ENCODE measurements at regions not wholly inside any gene's neighbourhood (a gene's known extent, or its start where the extent isn't known, plus 50 kb on each side); places are given as distances from the start of the nearest gene placed in this dataset.

- no peak overlapping the region for H3K4me3 ChIP-seq (ENCODE audit: severe bottlenecking)
- no peak overlapping the region for H3K27ac ChIP-seq (ENCODE audit: poor library complexity, severe bottlenecking)
- ATAC-seq (ENCODE audit: low read depth) (no peak), DNase-seq (ENCODE audit: low spot score) (no peak)
- no peak for TF ChIP-seq CTCF (IDR thresholded peaks at IDR 0.05; ENCODE audit: poor library complexity, severe bottlenecking)
- H3K4me1 ChIP-seq (ENCODE audit: insufficient read depth, poor library complexity, severe bottlenecking), result peaks cover 24% of the 10 kb centered on the region
- no peaks in the 10 kb centered on the region for H3K36me3 ChIP-seq (ENCODE audit: low read depth)
- no peaks in the 10 kb centered on the region for H3K27me3 ChIP-seq (ENCODE audit: insufficient read depth, poor library complexity, severe bottlenecking)
- H3K9me3 ChIP-seq (ENCODE audit: severe bottlenecking), result no peaks in the 10 kb centered on the region
Observed at GRCh38 chr2:146576339-146577111, 1268.3 kb upstream of the ACVR2A start.

- ATAC-seq (ENCODE audit: low read depth), result peak; percentile 59; the same call in 2 of the 3 replicates
- H3K4me1 ChIP-seq (ENCODE audit: insufficient read depth, poor library complexity, severe bottlenecking), result peaks cover 8% of the 10 kb centered on the region
- no peak overlapping the region for H3K27ac ChIP-seq (ENCODE audit: poor library complexity, severe bottlenecking)
- no peaks in the 10 kb centered on the region for H3K9me3 ChIP-seq (ENCODE audit: severe bottlenecking)
- no peak overlapping the region for H3K4me3 ChIP-seq (ENCODE audit: severe bottlenecking)
- DNase-seq (ENCODE audit: low spot score), result no peak
- TF ChIP-seq CTCF (IDR thresholded peaks at IDR 0.05; ENCODE audit: poor library complexity, severe bottlenecking), result no peak
- no peaks in the 10 kb centered on the region for H3K27me3 ChIP-seq (ENCODE audit: insufficient read depth, poor library complexity, severe bottlenecking)
- no peaks in the 10 kb centered on the region for H3K36me3 ChIP-seq (ENCODE audit: low read depth)
Observed at GRCh38 chr2:146572598-146572997, 1272.2 kb upstream of the ACVR2A start.

- ATAC-seq (ENCODE audit: low read depth), result no peak
Observed at GRCh38 chr2:146561996-146562395, 1282.8 kb upstream of the ACVR2A start.

GRCh38 chr2:146547236-146547635 lies 1297.6 kb upstream of the ACVR2A start:
- Histone ChIP-seq H3K4me3 (ENCODE audit: severe bottlenecking) (no peak overlapping the region), H3K9me3 (ENCODE audit: severe bottlenecking) (no peaks in the 10 kb centered on the region), H3K27ac (ENCODE audit: poor library complexity, severe bottlenecking) (no peak overlapping the region), H3K36me3 (ENCODE audit: low read depth) (no peaks in the 10 kb centered on the region), H3K27me3 (ENCODE audit: insufficient read depth, poor library complexity, severe bottlenecking) (no peaks in the 10 kb centered on the region), H3K4me1 (ENCODE audit: insufficient read depth, poor library complexity, severe bottlenecking) (no peaks in the 10 kb centered on the region)
- no peak for ATAC-seq (ENCODE audit: low read depth)
- TF ChIP-seq CTCF (IDR thresholded peaks at IDR 0.05; ENCODE audit: poor library complexity, severe bottlenecking), result no peak
- no peak for DNase-seq (ENCODE audit: low spot score)

More at GRCh38 chr2:146561996-146562395, 1282.8 kb upstream of the ACVR2A start:
- H3K4me1 ChIP-seq (ENCODE audit: insufficient read depth, poor library complexity, severe bottlenecking), result no peaks in the 10 kb centered on the region
- TF ChIP-seq CTCF (IDR thresholded peaks at IDR 0.05; ENCODE audit: poor library complexity, severe bottlenecking), result no peak
- no peaks in the 10 kb centered on the region for H3K27me3 ChIP-seq (ENCODE audit: insufficient read depth, poor library complexity, severe bottlenecking)
- no peak for DNase-seq (ENCODE audit: low spot score)
- H3K9me3 ChIP-seq (ENCODE audit: severe bottlenecking), result peaks cover 2% of the 10 kb centered on the region
- no peaks in the 10 kb centered on the region for H3K36me3 ChIP-seq (ENCODE audit: low read depth)
- H3K27ac ChIP-seq (ENCODE audit: poor library complexity, severe bottlenecking), result no peak overlapping the region
- no peak overlapping the region for H3K4me3 ChIP-seq (ENCODE audit: severe bottlenecking)

- Histone ChIP-seq H3K4me1 (ENCODE audit: insufficient read depth, poor library complexity, severe bottlenecking) (no peaks in the 10 kb centered on the region), H3K36me3 (ENCODE audit: low read depth) (no peaks in the 10 kb centered on the region), H3K9me3 (ENCODE audit: severe bottlenecking) (no peaks in the 10 kb centered on the region), H3K4me3 (ENCODE audit: severe bottlenecking) (no peak overlapping the region), H3K27me3 (ENCODE audit: insufficient read depth, poor library complexity, severe bottlenecking) (no peaks in the 10 kb centered on the region), H3K27ac (ENCODE audit: poor library complexity, severe bottlenecking) (no peak overlapping the region)
- TF ChIP-seq CTCF (IDR thresholded peaks at IDR 0.05; ENCODE audit: poor library complexity, severe bottlenecking), result no peak
- DNase-seq (ENCODE audit: low spot score) (no peak), ATAC-seq (ENCODE audit: low read depth) (no peak)
Observed at GRCh38 chr2:146544701-146545100, 1300.1 kb upstream of the ACVR2A start.

Measured in RWPE2 (cell line).